ENCODE measurements at regions not wholly inside any gene's neighbourhood (a gene's known extent, or its start where the extent isn't known, plus 50 kb on each side); places are given as distances from the start of the nearest gene placed in this dataset.

DNA sequence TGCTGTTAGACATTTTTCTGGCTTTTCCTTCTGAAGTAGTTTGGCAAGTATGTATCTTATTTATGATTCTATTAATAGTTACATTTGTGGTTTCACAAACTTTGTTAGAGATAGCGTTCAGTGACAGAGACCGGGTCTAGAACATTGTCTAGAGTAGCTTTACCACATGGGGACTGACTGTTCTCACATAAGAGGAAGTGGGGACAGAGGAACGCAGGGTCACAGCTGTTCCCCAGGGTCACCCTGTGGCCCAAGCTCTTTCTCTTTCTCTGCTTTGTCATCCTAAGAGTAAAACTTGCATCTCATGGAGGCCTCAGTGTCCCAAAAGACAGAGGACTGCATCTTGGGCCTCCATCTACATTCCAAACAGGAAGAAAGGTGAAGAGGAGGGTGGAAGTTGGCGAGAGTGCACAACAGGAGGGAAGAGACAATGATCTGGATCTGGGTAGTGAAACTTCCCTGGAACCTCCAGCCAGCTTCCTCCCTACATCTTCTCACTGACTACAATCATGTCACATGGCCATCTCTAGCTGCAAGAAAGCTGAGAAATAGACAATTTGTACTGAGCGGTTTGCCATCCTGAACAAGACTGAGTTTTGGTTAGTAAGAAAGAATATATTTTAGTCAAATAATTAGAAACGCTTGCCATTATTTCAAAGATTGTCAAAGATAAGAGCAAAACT, 645.8 kb upstream of the ARID1B start:
- 67 to 81% (median 72%) methylated on average over 6 of the region's 6 CpGs for WGBS, 5 donors
- Histone ChIP-seq H3K36me3 (no peaks in the 10 kb centered on the region), H3K4me3 (no peak overlapping the region), H3K4me1 (no peaks in the 10 kb centered on the region), H3K27ac (no peak overlapping the region), H3K27me3 (no peaks in the 10 kb centered on the region), H3K9me3 (peaks cover 0 to 5% (median 2%) of the 10 kb centered on the region in 4 donors)
- peak in 1 of 2 donors; percentile 9 for DNase-seq
- TF ChIP-seq POLR2AphosphoS5 (IDR thresholded peaks at IDR 0.05) (no peak), POLR2A (IDR thresholded peaks at IDR 0.05) (no peak), EP300 (IDR thresholded peaks at IDR 0.05) (no peak), CTCF (IDR thresholded peaks at IDR 0.05) (no peak)
- intact Hi-C loops (cut with DNase I; ENCODE audit: low total_unique reads), result no loop called here

- no peak for TF ChIP-seq POLR2A (IDR thresholded peaks at IDR 0.05)
- TF ChIP-seq EP300 (IDR thresholded peaks at IDR 0.05), result no peak
- TF ChIP-seq CTCF (IDR thresholded peaks at IDR 0.05), result no peak
- intact Hi-C loops (cut with DNase I; ENCODE audit: low total_unique reads), result no loop called here
- Histone ChIP-seq H3K4me1 (no peaks in the 10 kb centered on the region), H3K36me3 (no peaks in the 10 kb centered on the region), H3K4me3 (no peak overlapping the region), H3K27me3 (no peaks in the 10 kb centered on the region), H3K27ac (no peak overlapping the region), H3K9me3 (no peaks in the 10 kb centered on the region)
- WGBS, 5 donors, result 70 to 78% (median 74%) methylated on average over 5 of the region's 5 CpGs
- peak in 1 of 2 donors; percentile 7 for DNase-seq
These were observed 650.6 kb upstream of the ARID1B start for GRCh38 chr6:156126535-156126934.

GRCh38 chr6:156125844-156126243, 651.3 kb upstream of the ARID1B start:
- TF ChIP-seq EP300 (IDR thresholded peaks at IDR 0.05) (no peak), POLR2A (IDR thresholded peaks at IDR 0.05) (no peak), CTCF (IDR thresholded peaks at IDR 0.05) (no peak), POLR2AphosphoS5 (IDR thresholded peaks at IDR 0.05) (no peak)
- Histone ChIP-seq H3K4me3 (no peak overlapping the region), H3K27ac (no peak overlapping the region), H3K4me1 (no peaks in the 10 kb centered on the region), H3K27me3 (no peaks in the 10 kb centered on the region), H3K9me3 (no peaks in the 10 kb centered on the region), H3K36me3 (no peaks in the 10 kb centered on the region)
- no peak for DNase-seq
- intact Hi-C loops (cut with DNase I; ENCODE audit: low total_unique reads), result no loop called here
- WGBS, 5 donors, result 69 to 90% (median 80%) methylated on average over 2 of the region's 2 CpGs

GRCh38 chr6:156123731-156124130, 653.4 kb upstream of the ARID1B start:
- Histone ChIP-seq H3K4me1 (no peaks in the 10 kb centered on the region), H3K27me3 (no peaks in the 10 kb centered on the region), H3K4me3 (no peak overlapping the region), H3K9me3 (no peaks in the 10 kb centered on the region), H3K36me3 (no peaks in the 10 kb centered on the region), H3K27ac (no peak overlapping the region)
- WGBS, 5 donors, result 89 to 95% (median 92%) methylated on average over 5 of the region's 5 CpGs
- no peak for TF ChIP-seq POLR2AphosphoS5 (IDR thresholded peaks at IDR 0.05)
- TF ChIP-seq CTCF (IDR thresholded peaks at IDR 0.05), result no peak
- TF ChIP-seq EP300 (IDR thresholded peaks at IDR 0.05), result no peak
- no peak for TF ChIP-seq POLR2A (IDR thresholded peaks at IDR 0.05)
- intact Hi-C loops (cut with DNase I; ENCODE audit: low total_unique reads), result no loop called here
- DNase-seq, result no peak

All from stomach (tissue), 8 donors.